ENCODE measurements at regions not wholly inside any gene's neighbourhood (a gene's known extent, or its start where the extent isn't known, plus 50 kb on each side); places are given as distances from the start of the nearest gene placed in this dataset.
"Not testable (repeated sequence)": the region's sequence is repeated elsewhere in the genome, so short reads cannot be mapped to it uniquely, and the experiment has no call there.

GRCh38 chr15:30489237-30489636, 62.6 kb upstream of the GOLGA8Q start:
- not testable (repeated sequence) for TF ChIP-seq CTCF (IDR thresholded peaks at IDR 0.05); POLR2AphosphoS5 (IDR thresholded peaks at IDR 0.05; ENCODE audit: low read depth, low read length); TCF7L2 (IDR thresholded peaks at IDR 0.05; ENCODE audit: low read depth, low read length); REST (IDR thresholded peaks at IDR 0.05; ENCODE audit: insufficient read depth in 1 of 2, low read depth in 2 of 2, low read length in 1 of 2)
